HG02943 (cell line): ENCODE measurements at regions not wholly inside any gene's neighbourhood (a gene's known extent, or its start where the extent isn't known, plus 50 kb on each side); places are given as distances from the start of the nearest gene placed in this dataset.
A peak's percentile ranks its signal among the peaks of the same experiment; 100 is the strongest.

Experiments
- ATAC-seq: cut with Tn5 transposase; IDR thresholded peaks from one replicate; pipeline ENCODE4 v1.9.1; 2021; ENCODE audit warnings: mild to moderate bottlenecking, low read depth, moderate library complexity; ENCODE audit not compliant: unreplicated experiment

DNA sequence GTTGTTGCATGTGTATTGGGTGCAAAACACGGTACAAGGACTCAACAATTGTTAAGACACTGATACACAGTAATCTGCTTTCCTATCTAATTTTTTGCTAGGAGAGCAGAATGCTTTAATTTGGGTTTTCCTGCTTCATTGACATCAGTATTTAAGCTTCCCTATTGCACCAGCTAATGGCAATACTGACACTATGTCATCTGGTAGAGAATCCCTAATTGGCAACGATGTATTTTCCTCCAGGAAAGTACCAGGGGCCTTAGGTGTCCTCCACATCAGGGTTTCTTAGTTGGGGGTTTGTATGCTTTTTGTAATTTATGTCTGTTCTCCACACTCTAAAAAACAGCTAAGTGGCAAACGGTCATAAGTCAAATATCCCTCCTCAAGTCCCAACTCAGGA is 76.5 kb upstream of the FRY start:
- ATAC-seq, result no peak

DNA sequence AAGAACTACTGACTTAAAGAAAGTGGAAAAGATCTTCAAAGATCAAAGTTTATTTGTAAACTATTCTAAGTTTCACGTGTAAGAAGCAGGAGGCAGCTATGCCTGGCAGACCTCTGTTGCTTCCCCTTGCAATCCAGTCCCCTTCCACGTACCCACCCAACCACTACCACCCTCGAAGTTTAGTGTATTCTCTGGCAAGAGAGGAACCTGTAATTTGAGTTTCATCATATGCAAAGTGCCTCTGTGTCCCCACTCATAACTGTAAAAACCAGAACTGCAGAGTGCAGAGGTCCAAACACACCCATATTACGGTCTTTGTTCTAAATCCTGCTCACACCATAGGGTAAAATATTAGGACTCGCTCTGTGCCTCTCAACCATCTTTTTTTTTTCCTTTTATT is 75.8 kb upstream of the FRY start:
- ATAC-seq, result no peak

DNA sequence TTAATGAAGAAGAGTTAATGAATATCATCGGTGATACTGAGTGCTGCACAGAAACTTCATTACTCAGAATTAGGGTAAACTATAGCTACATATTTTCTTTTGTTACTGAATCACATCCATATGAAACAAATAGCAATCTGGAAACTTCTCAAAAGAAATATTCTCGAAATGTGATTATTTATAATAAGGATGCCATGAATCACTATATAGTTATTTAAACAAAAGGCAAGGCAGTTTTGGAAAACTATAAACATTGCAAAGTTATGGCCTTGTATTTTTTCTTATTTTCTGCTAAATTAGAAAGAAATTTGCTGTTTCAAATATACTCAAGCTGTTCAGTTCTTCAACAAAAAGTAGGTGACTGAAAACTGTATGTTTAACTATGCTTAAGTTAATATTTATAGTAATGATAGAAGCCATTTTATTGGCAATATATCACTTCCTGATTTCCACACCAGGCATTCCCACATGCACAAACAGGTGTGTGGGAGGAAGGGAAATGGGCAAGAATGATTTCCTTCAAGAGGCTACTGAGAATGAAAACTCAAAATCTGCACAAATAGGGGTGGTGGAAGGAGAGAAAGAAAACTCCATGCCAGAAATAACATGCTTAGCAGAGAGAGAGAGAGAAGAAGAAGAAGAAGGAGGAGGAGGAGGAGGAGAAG is 74.5 kb upstream of the FRY start:
- no peak for ATAC-seq

DNA sequence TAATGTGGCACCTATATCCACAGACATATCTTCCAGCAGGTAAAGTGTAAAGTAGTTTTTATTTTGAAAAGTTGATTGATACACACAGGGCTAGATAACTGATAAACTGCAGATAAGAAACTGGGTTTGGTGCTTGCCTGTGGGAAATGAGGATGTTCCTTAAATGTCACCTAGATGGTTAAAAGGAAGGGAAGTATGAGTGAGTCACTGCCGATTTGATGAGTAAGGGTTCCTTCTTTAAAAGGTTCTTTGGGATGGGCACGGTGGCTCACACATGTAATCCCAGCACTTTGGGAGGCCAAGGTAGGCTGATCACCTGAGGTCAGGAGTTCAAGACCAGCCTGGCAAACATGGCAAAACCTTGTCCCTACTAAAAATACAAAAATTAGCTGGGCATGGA is 73.8 kb upstream of the FRY start:
- no peak for ATAC-seq

DNA sequence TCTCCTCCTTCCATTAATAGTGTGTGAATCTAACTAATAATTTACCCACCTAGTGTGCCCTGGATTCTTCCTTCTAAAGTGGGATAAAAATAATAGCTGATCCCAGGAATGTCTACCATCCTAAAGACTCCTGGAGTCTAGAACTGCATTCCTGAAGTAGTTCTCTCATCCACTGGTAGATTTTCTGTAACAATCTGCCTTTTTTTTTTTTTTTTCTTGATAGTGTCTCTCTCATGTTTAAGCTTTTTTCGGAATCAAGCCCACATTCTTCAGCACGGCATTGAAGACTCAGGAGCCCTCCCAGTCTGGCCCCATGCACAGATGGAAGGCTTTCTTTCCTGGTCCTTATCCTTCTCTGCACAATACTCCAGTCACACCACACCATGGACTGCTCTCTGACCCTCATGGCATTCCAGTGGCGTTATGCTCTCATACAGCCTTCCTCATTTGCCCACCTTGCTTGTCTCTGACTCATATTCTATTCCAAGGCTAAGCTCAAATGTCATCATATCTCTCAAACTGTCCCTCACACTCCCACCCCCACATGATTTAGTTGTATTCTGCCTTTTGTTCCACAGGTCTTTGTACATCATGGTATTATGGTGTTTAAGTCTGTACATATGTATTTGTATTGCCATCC is 68.7 kb upstream of the FRY start:
- no peak for ATAC-seq

DNA sequence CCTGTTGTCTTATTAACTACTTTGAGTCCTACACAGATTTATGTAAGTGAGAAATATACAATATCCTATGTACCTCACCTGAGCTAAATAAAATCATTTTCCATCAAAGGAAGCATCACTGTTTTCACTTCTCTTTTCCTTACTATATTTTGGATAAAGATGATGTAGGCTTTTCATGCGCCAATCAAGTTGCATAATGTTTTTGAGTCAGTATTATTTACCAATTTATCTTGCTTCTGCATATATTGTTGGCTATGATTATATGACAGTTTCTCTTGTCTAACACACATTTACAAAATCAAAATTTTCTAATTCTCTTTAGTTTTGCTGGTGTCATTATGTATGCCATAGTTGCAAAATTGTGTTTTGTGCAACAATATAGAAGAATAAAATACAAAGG is 67.9 kb upstream of the FRY start:
- no peak for ATAC-seq

DNA sequence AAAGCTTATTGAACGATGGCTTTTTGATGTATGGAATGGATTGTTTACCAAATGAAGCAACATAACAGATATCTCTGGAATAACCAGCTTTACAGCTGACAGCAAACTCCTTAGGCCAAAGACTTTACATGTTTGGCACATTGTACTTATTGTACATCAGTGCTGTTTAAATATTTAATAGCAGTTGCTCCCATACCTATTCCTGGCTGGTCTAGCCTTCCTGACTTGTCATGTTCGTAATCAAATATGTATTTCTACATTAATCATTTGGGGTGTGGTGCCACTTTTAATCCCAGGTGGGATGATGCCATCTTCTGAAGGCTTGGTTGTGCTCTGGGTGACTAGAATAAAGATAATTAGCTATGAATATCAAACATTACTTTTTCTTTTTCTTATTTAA is 67.4 kb upstream of the FRY start:
- ATAC-seq, result no peak

DNA sequence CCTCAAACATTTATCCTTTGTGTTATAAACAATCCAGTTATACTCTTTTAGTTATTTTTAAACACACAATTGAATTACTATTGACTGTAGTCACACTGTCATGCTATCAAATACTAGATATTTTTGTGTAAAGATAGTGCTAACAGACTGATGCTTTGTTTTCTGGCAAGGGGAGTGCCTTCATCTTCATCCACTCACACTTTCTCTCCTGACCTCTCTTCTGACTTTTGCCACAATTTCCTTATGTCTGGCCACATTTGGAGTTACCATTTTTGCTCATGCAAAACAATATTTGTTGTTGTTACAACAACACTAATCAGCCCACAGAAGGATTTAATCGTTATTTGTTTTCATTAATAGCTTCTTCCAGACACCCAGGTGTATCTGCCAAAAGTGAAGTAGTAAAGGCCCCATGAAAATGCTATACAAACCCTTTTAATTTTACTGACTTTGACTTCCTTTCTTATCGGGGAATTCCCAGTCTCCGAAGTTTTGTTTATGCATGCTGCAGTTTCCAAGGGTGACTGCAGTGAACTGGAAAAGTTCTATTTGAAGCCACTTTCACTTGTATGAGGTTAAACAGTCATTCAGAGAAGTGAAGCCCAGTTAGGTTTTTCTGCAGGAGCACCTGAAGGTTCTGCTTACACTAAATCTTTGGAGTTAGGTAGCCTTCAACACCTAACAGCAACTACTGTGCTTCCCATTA is 66.1 kb upstream of the FRY start:
- ATAC-seq, result peak; percentile 83

DNA sequence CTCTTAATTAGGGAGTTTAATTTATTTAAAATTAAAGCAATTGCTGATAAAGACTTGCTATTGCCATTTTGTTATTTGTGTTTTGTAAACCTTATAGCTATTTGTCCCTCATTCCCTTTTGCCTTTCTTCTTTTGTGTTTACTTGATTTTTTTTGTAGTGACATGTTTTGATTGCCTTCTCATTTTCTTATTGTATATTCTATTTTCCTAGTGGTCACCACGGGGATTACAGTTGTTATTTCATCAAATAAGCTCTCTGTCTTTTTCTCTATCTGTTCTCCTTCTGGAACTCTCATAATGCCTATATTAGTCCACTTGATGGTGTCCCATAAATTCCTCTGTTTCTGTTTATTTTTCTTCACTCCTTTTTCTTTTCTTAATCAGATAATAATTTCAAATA is 64.4 kb upstream of the FRY start:
- ATAC-seq, result no peak

DNA sequence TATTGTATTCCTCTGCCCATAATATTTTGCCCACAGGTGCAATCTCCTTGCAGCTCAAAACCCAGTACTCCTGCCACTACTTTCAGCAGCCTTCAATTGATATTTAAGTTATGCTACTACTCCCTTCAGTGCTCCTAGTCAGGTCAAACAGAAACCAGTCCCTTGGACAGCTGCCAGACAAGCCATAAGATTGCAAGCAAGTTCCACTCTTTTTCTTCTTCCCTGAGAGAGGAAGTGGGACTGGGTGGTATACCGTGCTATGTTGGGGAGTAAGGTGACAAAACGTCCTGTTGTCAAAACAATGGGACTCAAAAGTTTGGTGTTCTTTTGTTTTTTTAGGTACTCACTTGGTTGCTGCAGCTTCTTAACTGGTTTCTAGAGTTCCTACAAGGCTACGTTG is 63.1 kb upstream of the FRY start:
- no peak for ATAC-seq

DNA sequence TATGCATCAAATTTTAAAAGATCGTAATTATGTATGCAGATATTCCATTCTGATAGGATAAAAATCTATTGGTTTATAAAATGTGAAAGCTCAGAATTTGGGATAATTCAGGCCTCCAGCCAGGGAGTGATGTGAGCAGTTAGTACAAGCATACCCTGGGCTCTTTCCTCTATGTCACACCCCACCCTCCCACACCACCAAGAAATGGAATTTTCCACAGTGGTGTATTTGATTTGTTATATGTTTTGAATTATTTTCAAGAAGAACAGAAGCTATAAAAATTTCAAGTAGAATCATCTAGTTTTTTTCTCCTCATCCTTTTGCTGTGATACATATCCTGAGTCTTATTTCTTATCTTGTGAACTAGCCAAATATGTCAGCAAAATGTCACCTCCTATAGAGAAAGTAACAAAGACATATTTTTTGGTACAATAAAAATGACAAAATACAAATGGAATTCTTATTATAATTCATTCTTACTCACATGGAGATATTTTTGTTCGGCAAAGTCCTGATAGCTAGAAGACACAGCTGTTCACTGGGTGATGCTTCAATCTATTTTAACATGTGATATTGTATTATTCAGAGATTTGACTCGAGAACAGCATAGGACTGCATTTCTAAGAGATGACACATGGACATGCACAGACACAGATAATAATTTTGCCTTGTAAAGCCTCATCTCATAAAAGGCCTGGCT is 61.2 kb upstream of the FRY start:
- ATAC-seq, result no peak

DNA sequence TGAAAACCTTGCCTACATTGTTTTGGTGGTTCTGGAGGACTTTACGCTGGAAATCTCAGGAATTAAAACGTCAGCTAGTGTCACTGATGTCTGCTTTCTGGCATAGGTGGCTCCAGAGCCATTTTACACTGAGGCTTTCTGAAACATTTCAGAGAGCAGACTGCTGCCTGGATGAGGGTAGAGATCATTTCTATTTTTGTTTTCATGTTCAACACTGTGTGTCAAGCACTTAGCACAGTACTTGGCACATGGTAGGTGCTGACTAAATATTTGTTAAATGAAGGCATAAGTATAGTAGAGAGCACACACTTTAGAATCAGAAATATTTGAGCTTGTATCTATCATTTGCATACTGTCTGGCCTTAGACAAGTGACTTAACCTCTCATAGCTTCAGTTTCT is 59.1 kb upstream of the FRY start:
- ATAC-seq, result no peak

DNA sequence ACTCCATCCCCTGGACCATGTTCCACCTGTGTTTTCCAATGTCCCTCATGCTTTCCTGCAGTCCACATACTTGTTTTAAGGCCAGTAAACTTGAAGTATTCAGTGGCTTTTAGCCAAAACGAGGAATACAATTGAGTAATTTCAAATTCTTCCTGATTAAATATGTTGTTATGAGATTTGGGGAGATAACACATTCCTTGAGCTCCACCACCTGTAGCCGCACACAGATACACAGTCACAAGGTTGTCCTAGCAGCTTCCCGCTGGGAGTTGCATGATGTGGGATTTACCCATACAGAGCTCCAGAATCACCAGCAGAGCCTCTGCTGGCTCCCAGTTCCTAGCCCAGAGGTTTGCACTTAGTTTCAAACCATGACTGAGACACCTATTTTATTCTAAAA is 53.6 kb upstream of the FRY start:
- ATAC-seq, result no peak

DNA sequence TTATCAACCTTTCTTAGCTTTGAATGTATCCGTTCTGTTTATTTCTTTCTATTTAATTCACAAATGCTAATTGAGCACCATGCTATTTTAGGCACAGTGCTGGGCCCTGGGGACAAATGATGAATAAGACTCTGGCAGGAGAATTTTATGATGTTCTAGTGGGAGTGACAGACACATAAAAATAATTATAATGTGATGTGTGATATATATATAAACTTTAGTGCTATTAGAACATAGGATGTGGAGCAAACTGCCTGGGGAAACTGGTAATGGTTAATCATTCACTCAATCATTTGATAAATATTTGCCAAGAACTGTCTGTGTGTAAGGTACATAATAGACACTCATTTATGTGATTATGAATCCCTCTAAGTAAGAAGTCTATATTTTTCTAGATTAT is 50.7 kb upstream of the FRY start:
- no peak for ATAC-seq
